KMS-11 (cell line): ENCODE measurements at regions not wholly inside any gene's neighbourhood (a gene's known extent, or its start where the extent isn't known, plus 50 kb on each side); places are given as distances from the start of the nearest gene placed in this dataset.

ENCODE experiments used
- H2AFZ ChIP-seq: fragments of 200-600 bp; sonication (generic); 2 replicates; pipeline ENCODE4 v1.6.1; 2016; ENCODE audit warnings: antibody characterized with exemption, mixed run types, low read depth
- H3K27ac ChIP-seq: fragments of 200-600 bp; sonication (generic); 2 replicates; pipeline ENCODE4 v1.6.1; 2016; ENCODE audit warnings: mild to moderate bottlenecking, mixed run types
- H3K27me3 ChIP-seq: fragments of 200-600 bp; sonication (generic); 2 replicates; pipeline ENCODE4 v1.6.1; 2017; ENCODE audit warnings: mild to moderate bottlenecking, low read depth, mixed run types, moderate library complexity; ENCODE audit not compliant: insufficient read depth
- H3K36me3 ChIP-seq: fragments of 200-600 bp; sonication (generic); 2 replicates; pipeline ENCODE4 v1.6.1; 2017; ENCODE audit warnings: mild to moderate bottlenecking, mixed run types; ENCODE audit not compliant: insufficient read depth
- H3K4me1 ChIP-seq: fragments of 200-600 bp; sonication (generic); 2 replicates; pipeline ENCODE4 v1.6.1; 2016; ENCODE audit warnings: mild to moderate bottlenecking, low read depth, mixed run types; ENCODE audit not compliant: poor library complexity, severe bottlenecking
- H3K4me2 ChIP-seq: fragments of 200-600 bp; sonication (generic); 2 replicates; pipeline ENCODE4 v1.7.0; 2016; ENCODE audit warnings: mild to moderate bottlenecking, mixed run types
- H3K4me3 ChIP-seq: fragments of 200-600 bp; sonication (generic); IDR thresholded peaks from 2 replicates; pipeline ENCODE4 v1.6.1; 2017; ENCODE audit warnings: low read depth, low read length, mixed read lengths; ENCODE audit not compliant: insufficient read depth
- H3K79me2 ChIP-seq: fragments of 200-600 bp; sonication (generic); 2 replicates; pipeline ENCODE4 v1.6.1; 2016; ENCODE audit warnings: low read depth, mixed run types; ENCODE audit not compliant: insufficient read depth
- H3K9ac ChIP-seq: fragments of 200-600 bp; sonication (generic); 2 replicates; pipeline ENCODE4 v1.6.1; 2016; ENCODE audit warnings: mild to moderate bottlenecking, mixed run types
- H4K20me1 ChIP-seq: fragments of 200-600 bp; sonication (generic); 2 replicates; pipeline ENCODE4 v1.6.1; 2016; ENCODE audit warnings: mild to moderate bottlenecking, mixed run types; ENCODE audit not compliant: insufficient read depth
- TF ChIP-seq, protein P1 (sequence below): fragments of 200-600 bp; sonication (generic); conservative IDR thresholded peaks from 2 replicates; pipeline ENCODE4 v1.6.1; 2017; ENCODE audit warnings: low read depth, mild to moderate bottlenecking, antibody characterized with exemption, low read length, moderate library complexity, mixed read lengths

DNA sequence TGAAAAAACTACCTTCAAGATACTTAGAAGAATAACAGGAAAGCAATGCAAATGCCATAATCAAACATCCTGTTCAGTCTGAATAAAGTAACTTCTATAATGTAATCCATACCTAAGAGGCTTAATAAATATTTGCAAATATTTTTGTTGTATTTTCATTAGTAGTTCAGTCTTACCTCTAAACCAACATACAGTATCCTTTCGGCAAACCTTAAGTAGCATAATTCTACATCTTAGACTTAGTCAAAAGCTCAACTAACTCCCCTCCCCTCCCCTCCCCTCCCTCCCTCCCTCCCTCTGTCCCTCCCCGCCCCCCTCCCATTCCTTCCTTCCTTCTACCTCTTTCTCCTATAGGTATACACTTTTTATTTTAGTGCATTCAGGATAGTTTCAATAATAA, 1373.2 kb downstream of the SUCLG1 start:
- Histone ChIP-seq H4K20me1 (no peaks in the 10 kb centered on the region), H3K79me2 (no peaks in the 10 kb centered on the region), H3K27me3 (no peaks in the 10 kb centered on the region), H2AFZ (no peak overlapping the region), H3K36me3 (no peaks in the 10 kb centered on the region), H3K4me3 (no peak overlapping the region), H3K9ac (no peak overlapping the region), H3K4me1 (no peaks in the 10 kb centered on the region), H3K27ac (no peak overlapping the region), H3K4me2 (no peak overlapping the region)
- TF ChIP-seq, protein P1, sequence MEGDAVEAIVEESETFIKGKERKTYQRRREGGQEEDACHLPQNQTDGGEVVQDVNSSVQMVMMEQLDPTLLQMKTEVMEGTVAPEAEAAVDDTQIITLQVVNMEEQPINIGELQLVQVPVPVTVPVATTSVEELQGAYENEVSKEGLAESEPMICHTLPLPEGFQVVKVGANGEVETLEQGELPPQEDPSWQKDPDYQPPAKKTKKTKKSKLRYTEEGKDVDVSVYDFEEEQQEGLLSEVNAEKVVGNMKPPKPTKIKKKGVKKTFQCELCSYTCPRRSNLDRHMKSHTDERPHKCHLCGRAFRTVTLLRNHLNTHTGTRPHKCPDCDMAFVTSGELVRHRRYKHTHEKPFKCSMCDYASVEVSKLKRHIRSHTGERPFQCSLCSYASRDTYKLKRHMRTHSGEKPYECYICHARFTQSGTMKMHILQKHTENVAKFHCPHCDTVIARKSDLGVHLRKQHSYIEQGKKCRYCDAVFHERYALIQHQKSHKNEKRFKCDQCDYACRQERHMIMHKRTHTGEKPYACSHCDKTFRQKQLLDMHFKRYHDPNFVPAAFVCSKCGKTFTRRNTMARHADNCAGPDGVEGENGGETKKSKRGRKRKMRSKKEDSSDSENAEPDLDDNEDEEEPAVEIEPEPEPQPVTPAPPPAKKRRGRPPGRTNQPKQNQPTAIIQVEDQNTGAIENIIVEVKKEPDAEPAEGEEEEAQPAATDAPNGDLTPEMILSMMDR = no peak

DNA sequence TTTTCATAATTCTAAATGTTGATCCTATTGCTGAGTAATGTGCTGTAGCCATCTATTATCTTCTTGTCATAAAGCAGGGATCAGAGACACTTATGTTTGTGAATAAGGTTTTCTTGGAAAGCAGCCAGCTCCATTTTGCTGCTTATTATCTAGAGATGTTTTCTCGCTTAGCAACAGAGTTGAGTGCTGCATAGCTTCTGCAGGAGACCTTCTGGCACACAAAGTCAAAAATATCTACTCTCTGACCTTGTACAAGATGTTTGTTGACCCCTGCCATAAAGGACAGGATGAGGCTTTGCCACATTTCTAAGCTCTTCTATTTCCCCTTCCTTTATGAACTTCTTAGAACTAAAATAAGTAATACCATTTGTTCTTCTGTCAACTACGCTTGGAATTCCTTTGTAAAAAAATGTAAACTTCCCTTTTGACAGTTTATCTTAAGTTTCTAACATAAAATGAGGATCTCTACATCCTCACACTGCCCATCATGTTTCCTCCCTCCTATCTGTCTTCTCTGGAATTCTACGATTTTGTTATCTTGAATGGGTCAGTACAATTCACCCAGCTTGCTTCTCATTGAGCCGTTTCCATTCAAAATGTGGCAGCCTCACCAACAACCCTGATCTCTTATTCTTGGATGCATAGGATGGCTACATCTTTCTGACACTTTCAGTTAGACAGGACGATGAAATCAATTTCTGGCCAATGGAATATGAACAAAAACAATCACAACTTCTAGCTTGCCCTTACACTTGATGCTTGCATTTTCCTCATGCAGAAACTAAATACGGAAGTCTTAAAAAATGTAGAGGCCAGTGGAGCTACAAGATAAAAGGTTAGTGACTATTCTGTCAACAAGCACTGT, 1377.0 kb downstream of the SUCLG1 start:
- H3K4me1 ChIP-seq = no peaks in the 10 kb centered on the region
- no peaks in the 10 kb centered on the region for H3K79me2 ChIP-seq
- no peak overlapping the region for H3K9ac ChIP-seq
- H3K4me3 ChIP-seq = no peak overlapping the region
- H3K36me3 ChIP-seq = no peaks in the 10 kb centered on the region
- H3K4me2 ChIP-seq = no peak overlapping the region
- H3K27ac ChIP-seq = no peak overlapping the region
- H2AFZ ChIP-seq = no peak overlapping the region
- TF ChIP-seq, protein P1 = no peak
- no peaks in the 10 kb centered on the region for H3K27me3 ChIP-seq
- H4K20me1 ChIP-seq = no peaks in the 10 kb centered on the region

- TF ChIP-seq, protein P1 = no peak
- H3K36me3 ChIP-seq = no peaks in the 10 kb centered on the region
- no peak overlapping the region for H2AFZ ChIP-seq
- H3K27ac ChIP-seq = no peak overlapping the region
- no peak overlapping the region for H3K9ac ChIP-seq
- no peaks in the 10 kb centered on the region for H3K4me1 ChIP-seq
- H3K79me2 ChIP-seq = no peaks in the 10 kb centered on the region
- no peaks in the 10 kb centered on the region for H4K20me1 ChIP-seq
- H3K4me2 ChIP-seq = no peak overlapping the region
- H3K27me3 ChIP-seq = no peaks in the 10 kb centered on the region
- no peak overlapping the region for H3K4me3 ChIP-seq
Measured at GRCh38 chr2:83079007-83079406, 1380.1 kb downstream of the SUCLG1 start.

DNA sequence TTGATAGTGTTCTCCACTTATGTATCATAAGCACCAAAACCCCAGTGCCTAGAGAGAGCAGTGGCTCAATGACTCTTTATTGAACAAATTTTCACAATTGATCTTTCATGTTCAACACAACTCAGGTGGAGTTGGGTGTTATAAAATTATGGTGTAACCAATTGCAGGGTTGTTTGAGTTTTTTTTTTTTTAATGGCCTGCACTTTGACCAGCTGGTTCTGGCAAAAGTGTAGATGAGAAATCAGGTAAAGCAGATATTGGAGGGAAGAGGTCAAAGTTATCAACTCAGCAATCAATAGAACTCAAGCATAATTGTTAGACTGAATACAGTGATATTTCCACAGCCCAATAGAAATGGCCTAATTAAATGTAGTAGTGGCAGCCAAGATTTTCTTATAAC, 1386.3 kb downstream of the SUCLG1 start:
- no peaks in the 10 kb centered on the region for H3K79me2 ChIP-seq
- H3K36me3 ChIP-seq = no peaks in the 10 kb centered on the region
- H2AFZ ChIP-seq = no peak overlapping the region
- no peak overlapping the region for H3K4me2 ChIP-seq
- no peaks in the 10 kb centered on the region for H4K20me1 ChIP-seq
- H3K4me1 ChIP-seq = no peaks in the 10 kb centered on the region
- TF ChIP-seq, protein P1 = no peak
- H3K27me3 ChIP-seq = no peaks in the 10 kb centered on the region
- no peak overlapping the region for H3K4me3 ChIP-seq
- H3K27ac ChIP-seq = no peak overlapping the region
- H3K9ac ChIP-seq = no peak overlapping the region
